Iris pigment epithelial cell (primary cell): ENCODE measurements at regions not wholly inside any gene's neighbourhood (a gene's known extent, or its start where the extent isn't known, plus 50 kb on each side); places are given as distances from the start of the nearest gene placed in this dataset.
A peak's percentile ranks its signal among the peaks of the same experiment; 100 is the strongest.

Source experiments
- DNase-seq: peaks from one replicate; pipeline ENCODE4 v3.0.0-alpha.2; 2011; ENCODE audit warnings: low read depth

- no peak for DNase-seq
Observed at GRCh38 chr10:29962166-29962850, 97.1 kb downstream of the JCAD start.

DNA sequence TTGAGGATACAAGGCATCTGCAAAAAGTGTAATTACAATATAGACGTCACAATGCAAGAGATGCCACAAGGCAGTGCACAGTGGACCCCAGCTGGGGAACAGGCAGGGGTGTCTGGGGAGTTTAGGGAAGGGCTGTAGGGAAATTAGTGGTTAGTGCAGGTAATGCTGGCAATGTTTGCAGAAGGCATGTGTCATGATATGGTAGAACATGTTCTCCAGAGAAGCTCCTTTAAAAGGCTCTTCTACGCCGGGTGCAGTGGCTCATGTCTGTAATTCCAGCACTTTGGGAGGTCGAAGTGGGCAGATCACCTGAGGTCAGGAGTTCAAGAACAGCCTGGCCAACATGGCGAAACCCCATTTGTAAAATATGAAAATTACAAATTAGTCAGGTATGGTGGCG is 98.0 kb downstream of the JCAD start:
- DNase-seq = no peak

- DNase-seq = no peak
Observed at GRCh38 chr10:29960261-29960660, 99.1 kb downstream of the JCAD start.

- no peak for DNase-seq
Observed at GRCh38 chr10:29959586-29959985, 99.8 kb downstream of the JCAD start.

GRCh38 chr10:29958440-29958839 is 100.9 kb downstream of the JCAD start:
- DNase-seq = peak; percentile 20

DNA sequence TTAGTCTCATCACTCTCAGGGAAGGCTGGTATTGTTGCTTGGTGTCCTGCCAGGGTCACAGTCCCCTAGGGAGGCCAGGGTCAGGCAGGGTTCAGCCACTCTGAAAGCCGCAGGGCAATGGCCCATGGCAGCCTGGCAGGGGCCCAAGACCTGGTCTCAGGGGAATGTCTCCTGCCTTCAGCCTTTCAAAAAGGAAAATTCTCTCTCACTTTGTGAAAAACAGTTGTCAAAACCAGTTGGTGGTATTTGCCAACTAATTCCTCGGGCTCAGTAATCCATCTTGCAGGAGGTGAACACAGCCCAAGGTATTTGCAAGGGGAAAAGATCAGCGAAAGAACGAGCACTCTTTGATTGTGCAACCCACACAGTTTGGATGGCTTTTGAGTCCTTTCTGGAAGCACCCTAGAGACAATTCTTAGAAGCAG is 101.5 kb downstream of the JCAD start:
- DNase-seq = peak; percentile 79

DNA sequence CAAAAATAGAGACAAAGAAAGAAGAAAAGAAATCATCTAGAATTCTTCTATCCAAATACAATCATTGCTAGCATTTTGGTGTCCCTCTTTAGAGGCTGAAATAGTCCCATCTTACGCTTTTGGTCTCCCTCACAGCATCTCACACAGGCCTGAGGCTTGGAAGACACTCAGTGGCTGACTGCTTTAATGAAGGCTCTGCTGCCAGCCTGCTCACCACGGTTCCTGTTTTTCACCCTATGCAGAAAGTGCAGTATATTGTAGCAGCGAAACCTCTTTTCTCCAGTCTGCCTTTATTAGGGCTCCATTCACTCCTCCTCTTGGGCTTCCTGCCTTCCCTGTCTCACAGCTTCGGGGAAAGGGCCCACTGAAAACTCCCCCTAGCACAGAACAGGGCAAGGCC is 102.2 kb downstream of the JCAD start:
- DNase-seq = no peak

DNA sequence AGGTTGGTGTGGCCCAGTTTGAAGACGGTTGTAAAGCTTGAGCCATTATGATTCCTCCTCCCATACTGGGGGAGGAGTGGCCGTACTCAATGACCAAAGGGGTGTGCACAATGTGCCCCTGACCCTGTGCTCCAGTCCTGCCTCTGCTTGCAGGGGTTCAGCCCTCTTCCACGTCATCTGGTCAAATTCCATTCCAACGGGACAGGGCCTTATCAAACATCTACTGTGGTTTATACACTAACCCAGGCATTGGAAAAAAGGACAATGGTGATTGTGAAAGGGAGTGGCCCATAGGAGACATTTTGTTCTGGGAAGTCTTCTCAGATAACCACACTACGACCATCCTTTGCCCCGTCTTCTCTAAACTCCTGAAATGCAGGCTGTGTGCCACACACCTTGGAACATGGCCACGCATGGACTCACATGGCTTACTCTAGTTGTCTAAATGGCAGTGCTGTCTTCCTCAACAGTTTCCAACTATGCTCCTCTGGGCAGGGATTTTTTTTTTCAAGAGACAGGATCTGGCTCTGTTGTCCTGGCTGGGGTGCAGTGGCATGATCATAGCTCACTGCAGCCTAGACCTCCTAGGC is 103.0 kb downstream of the JCAD start:
- DNase-seq = no peak

- DNase-seq = peak; percentile 91
Observed at GRCh38 chr10:29955329-29955935, 104.0 kb downstream of the JCAD start.

DNA sequence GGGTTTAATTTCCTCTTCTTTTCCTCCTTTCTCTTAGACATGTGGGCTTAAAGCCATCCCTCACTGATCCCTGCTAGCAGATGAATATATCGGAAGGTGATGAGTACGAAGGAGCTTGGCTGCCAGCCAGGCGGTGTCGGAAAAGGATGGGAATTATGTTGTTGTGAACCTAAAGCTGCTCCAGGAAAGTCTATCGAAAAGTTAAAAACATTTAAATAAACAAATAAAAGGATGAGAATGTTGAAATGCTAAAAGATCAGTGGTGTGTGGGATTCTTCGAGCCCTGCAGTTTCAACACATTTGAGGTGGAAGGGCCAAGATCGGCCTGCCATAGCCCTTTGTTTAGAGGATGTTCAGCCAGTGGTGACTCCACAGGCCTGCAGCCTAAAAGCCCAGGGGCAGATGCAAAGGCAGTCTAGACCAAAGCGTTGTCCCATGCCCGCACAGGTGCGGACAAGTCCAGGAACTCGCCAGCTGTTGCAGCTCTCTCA is 107.9 kb downstream of the JCAD start:
- peak; percentile 80 for DNase-seq

- DNase-seq = no peak
Observed at GRCh38 chr10:29950391-29950790, 109.0 kb downstream of the JCAD start.

- DNase-seq = peak; percentile 96
Observed at GRCh38 chr10:29949411-29950011, 109.9 kb downstream of the JCAD start.

DNA sequence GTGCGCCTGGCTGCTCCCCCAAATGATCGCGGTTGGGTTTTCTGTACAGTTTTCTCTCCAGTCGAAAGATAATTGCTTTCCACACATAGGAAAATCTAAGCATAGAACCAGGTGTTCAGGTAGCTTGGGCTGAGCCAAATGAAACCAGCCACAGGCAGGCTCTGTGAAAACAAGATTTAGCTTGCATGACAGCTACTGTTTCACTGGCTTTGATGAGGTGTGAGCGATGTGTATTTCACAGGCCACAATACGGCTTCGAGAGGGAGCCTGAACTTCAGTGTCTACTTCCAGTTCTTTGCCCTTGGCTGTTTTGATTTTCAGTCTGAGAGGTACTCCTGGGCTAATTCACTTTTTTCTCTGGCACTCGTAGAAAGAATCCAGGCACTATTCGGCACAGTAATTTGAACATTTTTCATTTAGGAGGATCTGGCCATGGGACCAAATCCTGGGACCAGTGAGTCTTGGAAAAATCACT is 110.5 kb downstream of the JCAD start:
- peak; percentile 61 for DNase-seq

- DNase-seq = peak; percentile 12
Observed at GRCh38 chr10:29947701-29948060, 111.7 kb downstream of the JCAD start.

GRCh38 chr10:29946953-29947700 is 112.3 kb downstream of the JCAD start:
- DNase-seq = peak; percentile 91

DNA sequence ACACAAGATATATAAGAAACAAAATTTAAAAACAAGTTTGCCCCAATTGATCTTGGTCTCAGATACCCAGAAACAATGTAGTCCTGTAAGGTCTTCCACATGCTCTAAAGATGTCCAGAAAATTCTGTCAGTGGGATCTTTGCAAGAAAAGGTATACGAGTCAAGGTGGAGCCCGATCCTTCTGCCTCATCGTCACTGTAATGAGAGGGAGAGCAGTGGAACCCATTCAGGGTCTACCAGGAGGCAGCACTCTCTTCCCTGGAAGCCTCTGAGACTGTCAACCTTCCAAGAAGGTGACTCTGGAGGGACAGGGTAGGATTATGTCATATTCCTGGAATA is 112.8 kb downstream of the JCAD start:
- DNase-seq = no peak

GRCh38 chr10:29941476-29941875 is 117.9 kb downstream of the JCAD start:
- no peak for DNase-seq

DNA sequence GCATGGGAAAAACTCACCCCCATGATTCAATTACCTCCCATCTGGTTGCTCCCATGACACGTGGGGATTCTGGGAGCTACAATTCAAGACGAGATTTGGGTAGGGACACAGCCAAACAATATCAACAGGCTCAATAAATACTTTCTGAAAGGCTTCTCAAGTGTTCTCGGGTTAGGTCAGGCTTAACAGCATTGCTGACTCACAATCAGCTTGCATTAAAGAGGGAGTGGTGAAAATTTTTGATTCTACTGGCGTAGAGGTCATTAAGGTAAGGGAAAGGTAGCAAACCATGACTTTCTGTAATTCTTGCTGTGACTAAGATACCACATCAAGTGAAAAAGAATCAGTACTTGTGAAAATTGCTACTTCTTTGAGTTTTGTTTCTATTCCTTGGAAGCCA is 126.4 kb downstream of the JCAD start:
- no peak for DNase-seq

DNA sequence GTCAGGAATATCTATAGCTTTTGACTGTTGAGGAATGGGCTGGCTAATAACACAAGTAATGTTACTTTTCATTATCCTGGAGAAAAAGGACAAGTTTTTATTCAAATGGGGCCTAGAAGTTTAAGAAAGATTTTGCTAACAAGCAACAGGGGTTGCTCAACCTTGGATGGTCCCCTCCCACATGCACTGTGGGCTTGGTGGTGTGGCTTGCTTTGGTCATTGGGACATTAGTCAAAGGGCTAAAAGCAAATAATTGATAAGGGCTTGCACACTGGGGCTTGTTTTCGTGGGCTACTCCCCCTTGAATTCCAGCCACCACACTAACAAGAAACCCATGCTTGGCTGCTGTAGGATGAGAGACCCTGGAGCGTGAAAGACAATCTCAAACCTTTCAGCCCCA is 127.6 kb downstream of the JCAD start:
- DNase-seq = no peak

GRCh38 chr10:29929006-29929405 is 130.4 kb downstream of the JCAD start:
- no peak for DNase-seq

DNA sequence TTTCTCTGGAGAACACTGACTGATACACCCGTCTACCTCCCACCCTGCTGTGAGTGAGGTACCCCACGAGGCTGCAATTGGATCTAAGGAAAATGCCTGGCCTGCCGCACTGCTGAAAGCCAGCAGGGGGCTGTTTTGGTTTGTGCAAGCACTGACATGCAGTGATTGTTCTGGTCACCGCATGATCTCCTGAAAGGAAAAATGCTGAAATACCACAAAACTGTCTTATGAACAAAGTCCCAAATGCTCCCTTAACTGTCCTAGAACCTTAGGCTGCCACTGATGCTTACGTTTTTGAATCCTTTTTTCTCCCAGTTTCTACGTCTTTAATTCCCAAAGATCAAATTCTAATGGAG is 132.7 kb downstream of the JCAD start:
- peak; percentile 73 for DNase-seq
